OCI-LY1 (cell line): ENCODE measurements at regions not wholly inside any gene's neighbourhood (a gene's known extent, or its start where the extent isn't known, plus 50 kb on each side); places are given as distances from the start of the nearest gene placed in this dataset.

Experiments
- H2AFZ ChIP-seq: fragments of 200-600 bp; sonication (generic), shearing (Covaris generic); 2 replicates; pipeline ENCODE4 v1.6.0; 2014; ENCODE audit warnings: antibody characterized with exemption, mild to moderate bottlenecking, low read length
- H3F3A ChIP-seq: fragments of 200-600 bp; sonication (generic), shearing (Covaris generic); 2 replicates; pipeline ENCODE4 v1.6.0; 2014; ENCODE audit warnings: mild to moderate bottlenecking, antibody characterized with exemption, low read length, moderate library complexity; ENCODE audit not compliant: insufficient read depth
- H3K27ac ChIP-seq: fragments of 200-600 bp; sonication (generic); 2 replicates; pipeline ENCODE4 v1.5.1; 2014; ENCODE audit warnings: low read length, mixed run types, mild to moderate bottlenecking, low read depth; ENCODE audit not compliant: poor library complexity, severe bottlenecking
- H3K27me3 ChIP-seq: fragments of 200-600 bp; sonication (generic); 2 replicates; pipeline ENCODE4 v1.6.0; 2014; ENCODE audit warnings: antibody characterized with exemption, mild to moderate bottlenecking, low read length, moderate library complexity; ENCODE audit not compliant: insufficient read depth
- H3K36me3 ChIP-seq: fragments of 200-600 bp; sonication (generic); 2 replicates; pipeline ENCODE4 v1.6.1; 2014; ENCODE audit warnings: mild to moderate bottlenecking, antibody characterized with exemption, low read length, moderate library complexity, mixed read lengths; ENCODE audit not compliant: insufficient read depth
- H3K4me1 ChIP-seq: fragments of 200-600 bp; sonication (generic); 2 replicates; pipeline ENCODE4 v1.5.1; 2014; ENCODE audit warnings: mild to moderate bottlenecking, low read length, moderate library complexity; ENCODE audit not compliant: insufficient read depth, severe bottlenecking
- H3K4me2 ChIP-seq: fragments of 200-600 bp; sonication (generic), shearing (Covaris generic); 2 replicates; pipeline ENCODE4 v1.6.1; 2014; ENCODE audit warnings: low read length
- H3K4me3 ChIP-seq: fragments of 200-600 bp; sonication (generic); 2 replicates; pipeline ENCODE4 v1.5.1; 2014; ENCODE audit warnings: low read length, low read depth, mild to moderate bottlenecking, mixed read lengths; ENCODE audit not compliant: poor library complexity, severe bottlenecking
- H3K79me2 ChIP-seq: fragments of 200-600 bp; shearing (Covaris generic); 2 replicates; pipeline ENCODE4 v1.6.1; 2016; ENCODE audit warnings: mixed run types, low read length, mixed read lengths; ENCODE audit not compliant: insufficient read depth
- H3K9ac ChIP-seq: fragments of 200-600 bp; sonication (generic), shearing (Covaris generic); 2 replicates; pipeline ENCODE4 v1.6.1; 2014; ENCODE audit warnings: mild to moderate bottlenecking, low read length, mixed read lengths
- H3K9me2 ChIP-seq: fragments of 200-600 bp; sonication (generic), shearing (Covaris generic); 2 replicates; pipeline ENCODE4 v1.6.1; 2014; ENCODE audit warnings: low read depth, mild to moderate bottlenecking, low read length, mixed read lengths
- H3K9me3 ChIP-seq: fragments of 200-600 bp; shearing (Covaris generic); 2 replicates; pipeline ENCODE4 v1.6.1; 2014; ENCODE audit warnings: low read length, mixed read lengths
- H4K20me1 ChIP-seq: fragments of 200-600 bp; sonication (generic), shearing (Covaris generic); 2 replicates; pipeline ENCODE4 v1.6.0; 2016; ENCODE audit warnings: mild to moderate bottlenecking, low read length; ENCODE audit not compliant: insufficient read depth
- CTCF ChIP-seq: fragments of 200-600 bp; sonication (generic), shearing (Covaris generic); IDR thresholded peaks from 2 replicates; pipeline ENCODE4 v1.5.1; 2017; ENCODE audit warnings: mild to moderate bottlenecking, antibody characterized with exemption, low read length, moderate library complexity, mixed read lengths
- EZH2 ChIP-seq: fragments of 200-600 bp; sonication (generic), shearing (Covaris generic); IDR thresholded peaks from 2 replicates; pipeline ENCODE4 v1.8.0; 2017; ENCODE audit warnings: borderline replicate concordance, mixed run types, mild to moderate bottlenecking, antibody characterized with exemption, low read length, moderate library complexity, mixed read lengths

DNA sequence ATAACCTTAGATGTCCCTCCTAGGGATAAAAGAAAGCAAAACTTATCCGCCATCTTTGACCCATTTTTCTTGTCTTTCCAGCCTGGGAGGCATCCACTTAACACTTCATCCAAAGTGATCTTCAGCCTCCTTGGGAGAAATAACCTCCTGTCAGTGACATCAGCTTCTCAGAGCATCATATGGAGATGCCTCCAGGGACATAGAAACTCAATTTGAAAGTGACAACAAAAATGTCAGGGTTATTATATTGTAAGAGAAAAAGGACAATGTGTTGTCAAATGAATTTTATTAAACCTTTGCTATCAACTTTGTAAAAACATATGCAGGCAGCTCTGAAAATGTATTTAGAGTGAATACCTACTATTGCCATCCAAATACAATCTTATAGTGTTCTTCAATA, 371.2 kb upstream of the ADARB2 start:
- Histone ChIP-seq H3K27me3 (no peaks in the 10 kb centered on the region), H3K79me2 (no peaks in the 10 kb centered on the region), H3F3A (no peaks in the 10 kb centered on the region), H3K36me3 (no peaks in the 10 kb centered on the region), H3K27ac (no peak overlapping the region), H3K4me3 (no peak overlapping the region), H4K20me1 (no peaks in the 10 kb centered on the region), H3K4me2 (no peak overlapping the region), H3K9me3 (no peaks in the 10 kb centered on the region), H3K9ac (no peak overlapping the region), H3K9me2 (no peaks in the 10 kb centered on the region), H3K4me1 (no peaks in the 10 kb centered on the region), H2AFZ (no peak overlapping the region)
- no peak for TF ChIP-seq EZH2
- TF ChIP-seq CTCF = no peak

DNA sequence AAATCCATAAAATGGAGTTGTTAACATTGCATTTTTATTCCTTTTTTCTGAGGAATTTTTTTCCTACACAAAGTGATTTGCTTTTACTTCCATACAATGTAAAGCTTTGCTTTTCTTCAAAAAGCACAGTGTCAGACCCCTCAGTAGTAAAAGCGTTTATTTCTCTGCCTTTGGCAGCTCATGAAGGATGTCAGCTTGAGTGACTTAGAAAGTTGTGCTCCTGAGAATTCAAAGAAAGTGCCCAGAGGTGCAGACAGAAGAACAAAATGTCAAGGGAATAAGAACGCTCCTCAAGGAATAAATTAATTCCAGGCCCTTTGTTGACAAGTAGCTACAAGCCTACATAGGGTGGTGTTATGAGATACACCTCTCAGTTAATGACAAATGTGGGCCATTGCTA, 369.3 kb upstream of the ADARB2 start:
- H3F3A ChIP-seq = no peaks in the 10 kb centered on the region
- no peak overlapping the region for H3K4me3 ChIP-seq
- H3K27ac ChIP-seq = no peak overlapping the region
- H3K27me3 ChIP-seq = no peaks in the 10 kb centered on the region
- H3K36me3 ChIP-seq = no peaks in the 10 kb centered on the region
- H3K4me1 ChIP-seq = no peaks in the 10 kb centered on the region
- no peaks in the 10 kb centered on the region for H3K9me2 ChIP-seq
- H3K79me2 ChIP-seq = no peaks in the 10 kb centered on the region
- no peak overlapping the region for H3K9ac ChIP-seq
- H3K9me3 ChIP-seq = no peaks in the 10 kb centered on the region
- no peaks in the 10 kb centered on the region for H4K20me1 ChIP-seq
- H2AFZ ChIP-seq = no peak overlapping the region
- no peak overlapping the region for H3K4me2 ChIP-seq
- TF ChIP-seq EZH2 (no peak), CTCF (no peak)

- no peak overlapping the region for H3K27ac ChIP-seq
- no peaks in the 10 kb centered on the region for H3K27me3 ChIP-seq
- no peak overlapping the region for H2AFZ ChIP-seq
- H3K36me3 ChIP-seq = no peaks in the 10 kb centered on the region
- H3F3A ChIP-seq = no peaks in the 10 kb centered on the region
- no peaks in the 10 kb centered on the region for H3K4me1 ChIP-seq
- no peak for TF ChIP-seq CTCF
- TF ChIP-seq EZH2 = no peak
- H3K4me2 ChIP-seq = no peak overlapping the region
- H3K4me3 ChIP-seq = no peak overlapping the region
- no peak overlapping the region for H3K9ac ChIP-seq
- no peaks in the 10 kb centered on the region for H3K79me2 ChIP-seq
- no peaks in the 10 kb centered on the region for H3K9me2 ChIP-seq
- H4K20me1 ChIP-seq = no peaks in the 10 kb centered on the region
- no peaks in the 10 kb centered on the region for H3K9me3 ChIP-seq
These were observed 362.0 kb upstream of the ADARB2 start for GRCh38 chr10:2099321-2099720.
